GM12873 (cell line): ENCODE measurements at regions not wholly inside any gene's neighbourhood (a gene's known extent, or its start where the extent isn't known, plus 50 kb on each side); places are given as distances from the start of the nearest gene placed in this dataset.

Experiments used
- TF ChIP-seq, protein P1 (sequence below): IDR thresholded peaks from 2 replicates; pipeline ENCODE4 v1.5.1; 2012; ENCODE audit warnings: low read depth, mild to moderate bottlenecking, moderate library complexity, low read length, control low read depth; ENCODE audit not compliant: insufficient read depth; ENCODE audit errors: missing control alignments

DNA sequence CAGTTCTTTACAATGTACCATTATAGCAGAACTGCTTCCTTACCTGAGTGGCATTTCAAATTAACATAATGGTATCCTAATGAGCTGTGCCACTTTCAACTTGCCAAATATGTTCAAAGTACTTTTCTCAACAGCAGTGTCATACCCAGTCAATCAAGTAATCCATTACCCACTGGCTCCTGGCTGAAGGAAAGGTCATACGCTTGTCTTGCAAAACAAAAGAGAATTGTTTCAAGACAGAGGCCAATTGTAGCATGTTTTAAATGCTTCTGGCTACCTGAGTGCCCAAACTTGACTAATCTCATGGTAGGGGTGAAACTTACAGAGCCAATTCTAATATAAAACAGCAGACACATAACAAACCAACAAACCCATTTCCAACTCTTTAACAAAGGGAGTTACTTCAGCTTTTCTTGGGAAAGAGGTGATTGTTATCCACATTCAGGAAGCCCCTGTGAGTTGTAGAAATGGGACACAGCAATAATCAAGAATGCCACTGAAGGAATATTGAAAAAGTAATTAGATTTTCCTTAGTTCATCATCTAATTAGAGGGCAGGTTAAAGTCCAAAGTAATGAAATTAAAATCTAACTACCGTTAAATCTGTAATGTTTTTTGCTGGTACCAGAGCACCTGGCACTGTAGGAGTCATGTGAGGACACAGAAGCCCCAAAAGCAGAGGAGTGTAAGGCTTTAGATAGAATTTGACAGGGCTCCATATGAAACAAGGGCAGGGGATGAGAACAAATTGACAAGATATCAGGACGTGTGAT lies 241.9 kb downstream of the RWDD3 start:
- TF ChIP-seq, protein P1, sequence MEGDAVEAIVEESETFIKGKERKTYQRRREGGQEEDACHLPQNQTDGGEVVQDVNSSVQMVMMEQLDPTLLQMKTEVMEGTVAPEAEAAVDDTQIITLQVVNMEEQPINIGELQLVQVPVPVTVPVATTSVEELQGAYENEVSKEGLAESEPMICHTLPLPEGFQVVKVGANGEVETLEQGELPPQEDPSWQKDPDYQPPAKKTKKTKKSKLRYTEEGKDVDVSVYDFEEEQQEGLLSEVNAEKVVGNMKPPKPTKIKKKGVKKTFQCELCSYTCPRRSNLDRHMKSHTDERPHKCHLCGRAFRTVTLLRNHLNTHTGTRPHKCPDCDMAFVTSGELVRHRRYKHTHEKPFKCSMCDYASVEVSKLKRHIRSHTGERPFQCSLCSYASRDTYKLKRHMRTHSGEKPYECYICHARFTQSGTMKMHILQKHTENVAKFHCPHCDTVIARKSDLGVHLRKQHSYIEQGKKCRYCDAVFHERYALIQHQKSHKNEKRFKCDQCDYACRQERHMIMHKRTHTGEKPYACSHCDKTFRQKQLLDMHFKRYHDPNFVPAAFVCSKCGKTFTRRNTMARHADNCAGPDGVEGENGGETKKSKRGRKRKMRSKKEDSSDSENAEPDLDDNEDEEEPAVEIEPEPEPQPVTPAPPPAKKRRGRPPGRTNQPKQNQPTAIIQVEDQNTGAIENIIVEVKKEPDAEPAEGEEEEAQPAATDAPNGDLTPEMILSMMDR = no peak

DNA sequence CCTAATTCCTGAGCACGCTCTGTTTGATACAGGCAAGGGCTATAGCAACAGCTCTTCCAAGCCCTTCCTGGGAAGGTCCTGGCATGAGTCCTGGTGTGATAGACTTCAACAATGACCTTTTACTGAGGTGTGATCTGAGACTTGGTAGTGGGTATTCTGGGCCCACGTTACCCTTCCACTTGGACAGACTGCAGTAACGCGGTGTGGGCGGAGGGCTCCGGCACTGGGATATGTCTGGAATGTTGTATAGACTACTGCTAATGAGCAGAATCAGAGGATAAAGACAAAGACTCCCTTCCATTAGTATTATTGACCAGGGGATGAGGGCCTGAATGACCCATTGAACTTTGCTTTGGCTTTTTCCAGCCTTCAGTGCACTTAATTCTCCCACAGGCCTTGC lies 262.3 kb downstream of the RWDD3 start:
- TF ChIP-seq, protein P1 = no peak

DNA sequence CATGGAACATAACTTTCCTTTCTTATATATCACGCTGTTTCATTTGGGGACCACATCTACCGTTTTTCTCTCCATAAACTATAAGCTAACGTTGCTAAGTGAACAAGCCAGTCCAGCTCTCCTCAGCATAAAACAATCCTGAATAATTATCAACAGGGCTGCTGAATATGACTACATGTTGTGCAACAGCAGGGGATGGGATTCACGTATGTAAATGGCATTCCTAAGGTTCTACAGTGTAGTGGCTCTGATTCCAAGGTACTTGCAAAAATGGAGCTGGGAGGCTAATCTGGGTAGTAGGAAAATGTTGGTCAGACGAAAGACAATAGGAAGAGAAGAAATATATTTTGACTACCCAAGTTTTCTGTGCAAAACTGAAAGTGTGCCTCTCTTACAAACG lies 262.8 kb downstream of the RWDD3 start:
- TF ChIP-seq, protein P1 = no peak

DNA sequence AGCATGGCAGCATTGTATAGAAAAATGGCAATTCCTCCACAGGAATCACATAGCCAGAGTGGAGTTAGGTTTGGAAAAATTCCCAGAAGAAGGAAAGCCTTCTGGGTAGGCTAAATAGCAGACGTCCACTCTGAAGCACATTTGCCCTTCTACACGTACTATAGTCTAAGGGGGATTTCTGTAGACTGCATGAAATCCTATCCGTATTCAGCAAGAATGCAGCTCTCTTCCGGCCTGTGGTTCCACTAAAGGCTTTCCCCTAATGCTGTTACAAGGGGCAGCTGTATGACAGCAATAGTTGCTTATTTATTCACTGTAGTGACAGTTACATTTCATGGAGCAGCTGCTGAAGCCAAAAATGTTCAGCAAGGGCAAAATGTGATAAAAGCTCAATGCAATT lies 263.6 kb downstream of the RWDD3 start:
- TF ChIP-seq, protein P1 = no peak

DNA sequence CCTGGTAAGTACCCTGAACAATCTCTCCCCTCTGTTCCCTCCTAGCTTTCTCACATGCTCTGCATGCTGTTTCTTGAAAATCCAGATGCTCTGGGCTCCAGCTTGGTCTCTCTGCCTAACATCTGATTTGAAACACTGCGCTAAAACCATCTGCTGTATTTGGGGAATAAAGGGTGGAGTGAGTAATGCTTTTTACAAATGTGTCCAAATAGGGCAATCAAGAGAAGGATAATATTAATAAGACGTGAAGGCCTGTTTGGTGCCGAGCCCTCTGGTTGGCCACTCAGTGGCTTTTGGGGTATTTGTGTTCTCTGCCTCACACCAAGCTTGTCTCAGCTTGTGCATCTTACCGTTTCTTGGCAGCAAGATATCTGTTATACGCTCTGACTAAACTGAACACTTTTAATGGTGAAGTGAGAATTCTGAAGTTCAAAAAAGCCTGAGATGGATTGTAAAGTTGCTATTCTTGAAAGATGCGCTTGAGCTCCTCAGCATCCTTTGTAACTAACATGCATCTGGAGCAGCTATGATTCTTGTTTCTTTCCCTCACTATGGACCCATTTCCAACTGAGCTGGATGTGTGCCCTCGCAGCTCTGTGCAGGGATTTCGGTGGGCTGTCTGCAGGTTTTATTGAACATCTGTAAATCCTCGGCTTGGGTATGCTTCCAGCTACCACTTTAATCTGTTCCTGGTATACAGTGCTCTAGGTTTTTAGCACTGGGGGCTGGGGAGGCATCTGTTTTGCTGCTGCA lies 269.4 kb downstream of the RWDD3 start:
- TF ChIP-seq, protein P1 = no peak

DNA sequence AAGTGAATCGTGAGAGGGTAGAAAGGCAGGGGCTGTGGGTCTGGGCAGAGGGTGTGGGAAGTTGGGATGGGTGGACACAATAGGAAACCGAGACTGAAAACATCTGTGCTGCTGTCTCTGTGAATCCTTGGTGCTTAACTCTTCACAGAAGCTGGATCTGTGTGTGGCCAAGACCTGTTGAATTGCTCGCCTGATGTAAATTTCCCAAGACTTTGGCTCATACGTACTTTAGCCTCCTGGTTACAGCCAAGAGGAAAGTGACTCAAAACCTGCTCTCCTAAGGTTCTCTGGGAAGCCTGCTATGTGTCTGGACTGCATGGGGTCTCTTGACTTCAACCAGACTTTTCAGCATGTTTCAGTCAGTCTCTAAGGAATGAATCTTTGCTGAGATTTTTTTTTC lies 270.3 kb downstream of the RWDD3 start:
- TF ChIP-seq, protein P1 = no peak

DNA sequence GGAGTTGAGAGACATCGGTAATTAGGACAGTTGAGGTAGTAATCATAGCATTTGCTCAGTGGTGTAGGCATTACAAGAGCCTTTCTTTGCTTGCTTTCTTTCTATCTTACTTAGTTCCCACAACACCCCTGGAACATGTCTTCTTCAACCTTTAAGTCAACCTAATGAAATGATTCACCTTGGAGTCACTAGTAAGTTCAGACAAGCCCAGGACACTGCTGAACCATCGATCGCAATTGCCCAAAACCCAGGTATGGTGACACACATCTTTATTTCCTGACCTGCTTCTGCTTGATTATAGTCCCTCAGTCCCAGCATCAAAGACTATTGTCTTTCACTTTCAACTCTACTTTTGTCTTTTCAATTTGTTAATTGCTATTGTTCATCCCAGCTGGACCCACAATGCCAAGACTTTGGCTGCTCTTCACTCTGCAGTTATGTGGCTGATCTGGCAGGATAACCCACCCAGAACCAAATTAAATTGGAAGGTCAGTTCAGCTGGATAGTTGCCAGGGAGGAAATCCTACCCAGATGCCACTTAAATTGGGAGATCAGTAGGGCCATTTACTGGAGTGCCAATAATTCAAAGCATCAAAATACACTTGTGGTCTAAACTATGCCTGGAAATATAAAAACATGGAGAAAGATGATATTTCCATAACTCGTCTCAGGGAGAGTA lies 272.9 kb downstream of the RWDD3 start:
- TF ChIP-seq, protein P1 = no peak
